Body of pancreas (tissue), 4 donors: ENCODE measurements at regions not wholly inside any gene's neighbourhood (a gene's known extent, or its start where the extent isn't known, plus 50 kb on each side); places are given as distances from the start of the nearest gene placed in this dataset.

Source experiments
- CTCF ChIP-seq, 7 experiments: fragments of 450-650 bp in 4 of 7; fragments of 200-600 bp in 3 of 7; sonication (generic) in 3 of 7; IDR thresholded peaks; one replicate each; pipeline ENCODE4 v1.5.1; 2016 to 2019; ENCODE audit warnings: antibody characterized with exemption in 7 of 7
- POLR2A ChIP-seq, 3 donors: fragments of 450-650 bp; IDR thresholded peaks; one replicate each; pipeline ENCODE4 v1.6.1; 2016; ENCODE audit warnings: antibody characterized with exemption in 3 of 3, mild to moderate bottlenecking in 2 of 3

- TF ChIP-seq CTCF (IDR thresholded peaks at IDR 0.05), result no peak
- no peak for TF ChIP-seq POLR2A (IDR thresholded peaks at IDR 0.05)
Measured at GRCh38 chr2:164384434-164384833, 236.8 kb downstream of the GRB14 start.
